ENCODE measurements at regions not wholly inside any gene's neighbourhood (a gene's known extent, or its start where the extent isn't known, plus 50 kb on each side); places are given as distances from the start of the nearest gene placed in this dataset.

DNA sequence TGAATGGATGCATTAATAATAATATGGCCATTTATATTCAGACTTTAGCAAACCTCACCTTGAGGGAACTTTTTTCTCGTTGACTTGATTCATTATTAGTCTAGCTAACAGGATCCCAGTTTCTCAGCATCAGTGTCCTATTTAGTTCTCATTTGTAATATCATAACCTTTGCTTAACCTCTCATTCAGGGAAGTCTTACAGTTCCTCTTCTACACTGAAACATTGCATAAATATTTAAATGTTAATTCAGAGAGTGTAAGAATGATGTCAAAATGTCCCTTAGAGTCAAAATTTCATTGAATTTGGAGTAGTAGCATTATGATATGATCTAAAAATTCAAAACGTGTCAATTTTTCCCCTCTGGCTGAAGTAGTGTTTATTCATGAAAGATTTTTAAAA, 650.1 kb downstream of the EFNA5 start:
- TF ChIP-seq, protein P1, sequence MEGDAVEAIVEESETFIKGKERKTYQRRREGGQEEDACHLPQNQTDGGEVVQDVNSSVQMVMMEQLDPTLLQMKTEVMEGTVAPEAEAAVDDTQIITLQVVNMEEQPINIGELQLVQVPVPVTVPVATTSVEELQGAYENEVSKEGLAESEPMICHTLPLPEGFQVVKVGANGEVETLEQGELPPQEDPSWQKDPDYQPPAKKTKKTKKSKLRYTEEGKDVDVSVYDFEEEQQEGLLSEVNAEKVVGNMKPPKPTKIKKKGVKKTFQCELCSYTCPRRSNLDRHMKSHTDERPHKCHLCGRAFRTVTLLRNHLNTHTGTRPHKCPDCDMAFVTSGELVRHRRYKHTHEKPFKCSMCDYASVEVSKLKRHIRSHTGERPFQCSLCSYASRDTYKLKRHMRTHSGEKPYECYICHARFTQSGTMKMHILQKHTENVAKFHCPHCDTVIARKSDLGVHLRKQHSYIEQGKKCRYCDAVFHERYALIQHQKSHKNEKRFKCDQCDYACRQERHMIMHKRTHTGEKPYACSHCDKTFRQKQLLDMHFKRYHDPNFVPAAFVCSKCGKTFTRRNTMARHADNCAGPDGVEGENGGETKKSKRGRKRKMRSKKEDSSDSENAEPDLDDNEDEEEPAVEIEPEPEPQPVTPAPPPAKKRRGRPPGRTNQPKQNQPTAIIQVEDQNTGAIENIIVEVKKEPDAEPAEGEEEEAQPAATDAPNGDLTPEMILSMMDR (optimal IDR thresholded peaks at IDR 0.05 in 1 of 3, IDR thresholded peaks at IDR 0.05 in 1 of 3, conservative IDR thresholded peaks at IDR 0.05 in 1 of 3; ENCODE audit: extremely low read depth in 1 of 3, insufficient read depth in 2 of 3, low read length in 3 of 3), result no peak
- TF ChIP-seq EZH2 (IDR thresholded peaks at IDR 0.05; ENCODE audit: low read length), result no peak
